IMR-90 (cell line): ENCODE measurements at regions not wholly inside any gene's neighbourhood (a gene's known extent, or its start where the extent isn't known, plus 50 kb on each side); places are given as distances from the start of the nearest gene placed in this dataset.

Experiments used
- ATAC-seq: fragments of 200-7000 bp; cut with Tn5 transposase; 2 replicates; pipeline ENCODE4 v1.9.1; 2020; ENCODE audit warnings: low read depth, mild to moderate bottlenecking, moderate library complexity
- BruUV-seq: library from RNA; stranded (reverse); fragments of 400-500 nt; replicated peaks from 2 replicates; lab custom pipeline; 2021; lab: Mats Ljungman, UMichigan
- CTCF ChIA-PET: fragments of 300-600 bp; formaldehyde crosslinking; extraction: SDS; loops from one replicate; lab custom pipeline; 2021; ENCODE audit warnings: antibody characterized with exemption; lab: Yijun Ruan, JAX
- POLR2A ChIA-PET: fragments of 300-600 bp; sonication (Branson Sonifier 250); formaldehyde crosslinking; loops from one replicate; lab custom pipeline; 2022; ENCODE audit warnings: antibody characterized with exemption; ENCODE audit not compliant: unreplicated experiment; lab: Charles Lee
- DNase-seq: peaks from one replicate; pipeline ENCODE4 v3.0.0; 2013
- H2AFZ ChIP-seq: replicated peaks from 2 replicates; pipeline ENCODE3; 2013; ENCODE audit warnings: low read length, mild to moderate bottlenecking; ENCODE audit not compliant: poor library complexity
- H2AK5ac ChIP-seq: 2 replicates; pipeline ENCODE4 v1.6.1; 2013; ENCODE audit warnings: low read depth, low read length, inconsistent platforms
- H2AK9ac ChIP-seq: replicated peaks from 2 replicates; pipeline ENCODE3; 2013; ENCODE audit warnings: mild to moderate bottlenecking, low read depth, low read length, moderate library complexity; ENCODE audit not compliant: poor library complexity
- H2BK120ac ChIP-seq: 2 replicates; pipeline ENCODE4 v1.6.1; 2013; ENCODE audit warnings: low read depth, low read length, inconsistent platforms
- H2BK15ac ChIP-seq: 3 replicates; pipeline ENCODE4 v1.6.1; 2013; ENCODE audit warnings: low read depth, low read length, inconsistent platforms
- H2BK20ac ChIP-seq: 2 replicates; pipeline ENCODE4 v1.6.1; 2013; ENCODE audit warnings: low read depth, mild to moderate bottlenecking, inconsistent platforms, low read length, moderate library complexity
- H2BK5ac ChIP-seq: 2 replicates; pipeline ENCODE4 v1.6.1; 2013; ENCODE audit warnings: mild to moderate bottlenecking, low read depth, low read length, inconsistent platforms; ENCODE audit not compliant: poor library complexity, severe bottlenecking
- H3K14ac ChIP-seq: replicated peaks from 2 replicates; pipeline ENCODE4 v1.6.1; 2013; ENCODE audit warnings: low read depth, low read length, inconsistent platforms
- H3K18ac ChIP-seq: 2 replicates; pipeline ENCODE4 v1.6.1; 2013; ENCODE audit warnings: low read depth, low read length, control low read depth
- H3K23ac ChIP-seq: 2 replicates; pipeline ENCODE4 v1.6.1; 2013; ENCODE audit warnings: low read depth, low read length, inconsistent platforms
- H3K27ac ChIP-seq: 2 replicates; pipeline ENCODE4 v1.5.1; 2013; ENCODE audit warnings: mild to moderate bottlenecking, control low read depth, low read length; ENCODE audit not compliant: insufficient read depth
- H3K27me3 ChIP-seq: 2 replicates; pipeline ENCODE4 v1.6.1; 2013; ENCODE audit warnings: low read length; ENCODE audit not compliant: control insufficient read depth, insufficient read depth
- H3K36me3 ChIP-seq: 2 replicates; pipeline ENCODE4 v1.6.1; 2013; ENCODE audit warnings: low read length, mixed read lengths; ENCODE audit not compliant: control insufficient read depth, insufficient read depth
- H3K4ac ChIP-seq: 2 replicates; pipeline ENCODE4 v1.6.1; 2013; ENCODE audit warnings: low read depth, low read length, inconsistent platforms
- H3K4me1 ChIP-seq: 2 replicates; pipeline ENCODE4 v1.6.1; 2013; ENCODE audit warnings: low read length, mixed read lengths; ENCODE audit not compliant: control insufficient read depth, insufficient read depth
- H3K4me2 ChIP-seq: 2 replicates; pipeline ENCODE4 v1.6.1; 2013; ENCODE audit warnings: low read depth, mild to moderate bottlenecking, control low read depth, low read length, moderate library complexity
- H3K4me3 ChIP-seq: 2 replicates; pipeline ENCODE4 v1.5.1; 2013; ENCODE audit warnings: low read depth, mild to moderate bottlenecking, control low read depth, low read length, moderate library complexity; ENCODE audit not compliant: insufficient read depth
- H3K56ac ChIP-seq: 2 replicates; pipeline ENCODE4 v1.6.1; 2013; ENCODE audit warnings: low read length, inconsistent platforms; ENCODE audit not compliant: insufficient read depth; ENCODE audit errors: extremely low read depth
- H3K79me1 ChIP-seq, 2 experiments: 2 replicates each; pipeline ENCODE4 v1.6.1; 2013; ENCODE audit warnings: low read length in 2 of 2, inconsistent platforms in 1 of 2, low read depth in 1 of 2
- H3K9ac ChIP-seq: 2 replicates; pipeline ENCODE4 v1.6.1; 2013; ENCODE audit warnings: low read depth, low read length, control low read depth
- H3K9me1 ChIP-seq: 2 replicates; pipeline ENCODE4 v1.6.1; 2013; ENCODE audit warnings: low read length, inconsistent platforms; ENCODE audit not compliant: insufficient read depth
- H3K9me3 ChIP-seq: 2 replicates; pipeline ENCODE4 v1.6.1; 2013; ENCODE audit warnings: low read length; ENCODE audit not compliant: control insufficient read depth, insufficient read depth
- H4K20me1 ChIP-seq: 2 replicates; pipeline ENCODE4 v1.6.1; 2013; ENCODE audit warnings: low read length, inconsistent platforms; ENCODE audit not compliant: insufficient read depth
- H4K5ac ChIP-seq: 2 replicates; pipeline ENCODE4 v1.6.1; 2013; ENCODE audit warnings: mild to moderate bottlenecking, low read depth, low read length, control low read depth
- H4K8ac ChIP-seq, 2 experiments: 2 replicates each; pipeline ENCODE4 v1.6.1; 2013; ENCODE audit warnings: low read depth in 2 of 2, low read length in 2 of 2, control low read depth in 1 of 2, inconsistent platforms in 1 of 2
- H4K91ac ChIP-seq: 2 replicates; pipeline ENCODE4 v1.6.1; 2013; ENCODE audit warnings: low read depth, low read length, inconsistent platforms; ENCODE audit not compliant: insufficient read depth
- BHLHE40 ChIP-seq: fragments of 150-350 bp; IDR thresholded peaks from 2 replicates; pipeline ENCODE4 v1.6.1; 2016; ENCODE audit warnings: mild to moderate bottlenecking, low read depth, low read length
- CEBPB ChIP-seq: IDR thresholded peaks from 2 replicates; pipeline ENCODE4 v1.6.1; 2012; ENCODE audit warnings: low read depth, low read length, improper control_type of control experiment
- CHD1 ChIP-seq: IDR thresholded peaks from 2 replicates; pipeline ENCODE4 v1.6.1; 2012; ENCODE audit warnings: low read depth, low read length, improper control_type of control experiment
- ELK1 ChIP-seq: fragments of 150-350 bp; IDR thresholded peaks from 2 replicates; pipeline ENCODE4 v1.6.1; 2016; ENCODE audit warnings: low read depth, mild to moderate bottlenecking, low read length, moderate library complexity, borderline replicate concordance
- FOS ChIP-seq: fragments of 150-350 bp; IDR thresholded peaks from 2 replicates; pipeline ENCODE4 v1.6.1; 2016; ENCODE audit warnings: low read depth, low read length
- MAFK ChIP-seq: IDR thresholded peaks from 2 replicates; pipeline ENCODE4 v1.6.1; 2012; ENCODE audit warnings: low read depth, low read length, improper control_type of control experiment
- MAZ ChIP-seq: IDR thresholded peaks from 2 replicates; pipeline ENCODE4 v1.6.1; 2012; ENCODE audit warnings: low read depth, mild to moderate bottlenecking, low read length, improper control_type of control experiment, moderate library complexity, borderline replicate concordance
- MXI1 ChIP-seq: IDR thresholded peaks from 2 replicates; pipeline ENCODE4 v1.6.1; 2012; ENCODE audit warnings: low read depth, mild to moderate bottlenecking, low read length, moderate library complexity, borderline replicate concordance
- NFE2L2 ChIP-seq: fragments of 150-350 bp; IDR thresholded peaks from 2 replicates; pipeline ENCODE4 v1.6.1; 2016; ENCODE audit warnings: low read depth, mild to moderate bottlenecking, low read length
- POLR2A ChIP-seq: IDR thresholded peaks from 2 replicates; pipeline ENCODE4 v1.6.1; 2012; ENCODE audit warnings: mild to moderate bottlenecking, low read depth, low read length
- RAD21 ChIP-seq: IDR thresholded peaks from 2 replicates; pipeline ENCODE4 v1.6.1; 2012; ENCODE audit warnings: low read length, improper control_type of control experiment
- RCOR1 ChIP-seq: IDR thresholded peaks from 2 replicates; pipeline ENCODE4 v1.6.1; 2012; ENCODE audit warnings: mild to moderate bottlenecking, low read length, improper control_type of control experiment; ENCODE audit not compliant: insufficient replicate concordance
- RFX5 ChIP-seq: IDR thresholded peaks from 2 replicates; pipeline ENCODE4 v1.8.0; 2012; ENCODE audit warnings: low read depth, mild to moderate bottlenecking, low read length, moderate library complexity
- SMC3 ChIP-seq: fragments of 150-350 bp; IDR thresholded peaks from 2 replicates; pipeline ENCODE4 v1.6.1; 2016; ENCODE audit warnings: low read depth, mild to moderate bottlenecking, antibody characterized with exemption, low read length, moderate library complexity
- WGBS, 2 experiments: methylation state at CpG; one replicate each; pipeline versions ENCODE4 v1.1.5 to v1.1.7; 2013; ENCODE audit warnings: missing lambda C conversion rate in 2 of 2; ENCODE audit not compliant: insufficient read length in 1 of 2; ENCODE audit errors: extremely low coverage in 2 of 2; 5-methylcytosine and 5-hydroxymethylcytosine counted together
- dilution Hi-C: fragments of 300-500 bp; cut with HindIII; formaldehyde crosslinking; loops from one replicate; pipeline ENCODE4 v1.14.3; 2018; ENCODE audit warnings: low sequenced_read_pairs; ENCODE audit not compliant: unreplicated experiment
- in situ Hi-C: fragments of 300-500 bp; cut with MboI; formaldehyde crosslinking; loops from 3 replicates; pipeline ENCODE4 v1.14.3; 2019; ENCODE audit warnings: low sequenced_read_pairs, inconsistent platforms, mixed read lengths
- intact Hi-C: fragments of 100-400 bp; cut with micrococcal nuclease; formaldehyde crosslinking; loops from 2 replicates; pipeline ENCODE4 v1.10.0; 2022
- TF ChIP-seq, protein P1 (sequence below): fragments of 150-350 bp; IDR thresholded peaks from 2 replicates; pipeline ENCODE4 v1.6.1; 2017; ENCODE audit warnings: mild to moderate bottlenecking, antibody characterized with exemption, low read length, low read depth
- TF ChIP-seq, protein P2 (sequence below): conservative IDR thresholded peaks from 2 replicates; pipeline ENCODE4 v1.5.1; 2012; ENCODE audit warnings: mild to moderate bottlenecking, low read depth, low read length, improper control_type of control experiment

DNA sequence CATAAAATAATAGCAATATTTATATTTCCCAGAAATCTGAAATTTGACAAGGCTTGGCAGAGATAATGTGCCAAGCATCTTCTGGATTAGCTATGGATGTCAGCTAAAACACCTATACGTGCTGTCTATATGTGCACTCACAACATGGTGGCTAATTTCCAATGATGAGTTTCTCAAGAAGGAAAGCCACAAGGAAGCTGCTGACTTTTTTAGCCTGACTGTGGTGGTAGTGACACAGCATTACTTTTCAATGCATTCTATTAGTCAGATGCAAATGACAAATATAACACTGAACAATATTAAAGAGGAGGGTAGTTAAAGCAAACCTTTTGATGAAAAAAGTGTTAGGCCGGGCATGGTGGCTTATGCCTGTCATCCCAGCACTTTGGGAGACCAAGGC, 101.7 kb upstream of the CCDC54 start:
- H3K9me3 ChIP-seq, result no peaks in the 10 kb centered on the region
- H3K4me3 ChIP-seq, result no peak overlapping the region
- H3K9me1 ChIP-seq, result no peaks in the 10 kb centered on the region
- dilution Hi-C loops, result no loop called here
- no peaks in the 10 kb centered on the region for H3K4me1 ChIP-seq
- H2BK15ac ChIP-seq, result no peak overlapping the region
- BruUV-seq, result no TSS peak
- intact Hi-C loops, result no loop called here
- no peak overlapping the region for H2AK5ac ChIP-seq
- H3K18ac ChIP-seq, result no peak overlapping the region
- in situ Hi-C loops, result no loop called here
- no peaks in the 10 kb centered on the region for H3K79me1 ChIP-seq
- no peak overlapping the region for H3K27ac ChIP-seq
- H2AFZ ChIP-seq, result no peak overlapping the region
- H2BK120ac ChIP-seq, result no peak overlapping the region
- no peak overlapping the region for H2AK9ac ChIP-seq
- H2BK20ac ChIP-seq, result no peak overlapping the region
- no peak overlapping the region for H3K23ac ChIP-seq
- no peaks in the 10 kb centered on the region for H3K27me3 ChIP-seq
- ChIA-PET CTCF (interaction anchor here (0.5 to 1.0 kb wide), 4 partner anchors 39 to 524 kb away, joined by 3 to 6 read pairs (median 4); no protein-coding TSS in a partner anchor), POLR2A (no interaction called here)
- no peak for TF ChIP-seq MXI1
- TF ChIP-seq, protein P1, sequence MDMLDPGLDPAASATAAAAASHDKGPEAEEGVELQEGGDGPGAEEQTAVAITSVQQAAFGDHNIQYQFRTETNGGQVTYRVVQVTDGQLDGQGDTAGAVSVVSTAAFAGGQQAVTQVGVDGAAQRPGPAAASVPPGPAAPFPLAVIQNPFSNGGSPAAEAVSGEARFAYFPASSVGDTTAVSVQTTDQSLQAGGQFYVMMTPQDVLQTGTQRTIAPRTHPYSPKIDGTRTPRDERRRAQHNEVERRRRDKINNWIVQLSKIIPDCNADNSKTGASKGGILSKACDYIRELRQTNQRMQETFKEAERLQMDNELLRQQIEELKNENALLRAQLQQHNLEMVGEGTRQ, result no peak
- TF ChIP-seq CEBPB, result no peak
- TF ChIP-seq RCOR1, result no peak
- TF ChIP-seq RAD21, result no peak
- no peak for TF ChIP-seq MAFK
- no peak for TF ChIP-seq NFE2L2
- TF ChIP-seq POLR2A, result no peak
- TF ChIP-seq RFX5, result no peak
- TF ChIP-seq SMC3, result no peak
- TF ChIP-seq MAZ, result no peak
- TF ChIP-seq CHD1, result no peak
- no peak for TF ChIP-seq BHLHE40
- TF ChIP-seq FOS, result no peak
- TF ChIP-seq ELK1, result no peak
- TF ChIP-seq, protein P2, sequence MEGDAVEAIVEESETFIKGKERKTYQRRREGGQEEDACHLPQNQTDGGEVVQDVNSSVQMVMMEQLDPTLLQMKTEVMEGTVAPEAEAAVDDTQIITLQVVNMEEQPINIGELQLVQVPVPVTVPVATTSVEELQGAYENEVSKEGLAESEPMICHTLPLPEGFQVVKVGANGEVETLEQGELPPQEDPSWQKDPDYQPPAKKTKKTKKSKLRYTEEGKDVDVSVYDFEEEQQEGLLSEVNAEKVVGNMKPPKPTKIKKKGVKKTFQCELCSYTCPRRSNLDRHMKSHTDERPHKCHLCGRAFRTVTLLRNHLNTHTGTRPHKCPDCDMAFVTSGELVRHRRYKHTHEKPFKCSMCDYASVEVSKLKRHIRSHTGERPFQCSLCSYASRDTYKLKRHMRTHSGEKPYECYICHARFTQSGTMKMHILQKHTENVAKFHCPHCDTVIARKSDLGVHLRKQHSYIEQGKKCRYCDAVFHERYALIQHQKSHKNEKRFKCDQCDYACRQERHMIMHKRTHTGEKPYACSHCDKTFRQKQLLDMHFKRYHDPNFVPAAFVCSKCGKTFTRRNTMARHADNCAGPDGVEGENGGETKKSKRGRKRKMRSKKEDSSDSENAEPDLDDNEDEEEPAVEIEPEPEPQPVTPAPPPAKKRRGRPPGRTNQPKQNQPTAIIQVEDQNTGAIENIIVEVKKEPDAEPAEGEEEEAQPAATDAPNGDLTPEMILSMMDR, result no peak
- H4K8ac ChIP-seq, result no peak overlapping the region
- H4K20me1 ChIP-seq, result no peaks in the 10 kb centered on the region
- ATAC-seq, result no peak
- no peak overlapping the region for H3K14ac ChIP-seq
- DNase-seq, result no peak
- H4K91ac ChIP-seq, result no peak overlapping the region
- H3K56ac ChIP-seq, result no peak overlapping the region
- WGBS, 2 experiments, result no CpG with 5 or more reads among the region's 2 CpGs
- no peak overlapping the region for H3K4ac ChIP-seq
- no peak overlapping the region for H4K5ac ChIP-seq
- H3K9ac ChIP-seq, result no peak overlapping the region
- H3K4me2 ChIP-seq, result no peak overlapping the region
- H3K36me3 ChIP-seq, result no peaks in the 10 kb centered on the region
- no peak overlapping the region for H2BK5ac ChIP-seq
